ENCODE measurements at regions not wholly inside any gene's neighbourhood (a gene's known extent, or its start where the extent isn't known, plus 50 kb on each side); places are given as distances from the start of the nearest gene placed in this dataset.

GRCh38 chrX:9317176-9317575 lies 147.7 kb upstream of the TBL1X start:
- CTCF ChIA-PET = no interaction called here
- H3K27ac Mint-ChIP-seq = no peak overlapping the region
- H3K36me3 Mint-ChIP-seq (ENCODE audit: low read depth) = no peaks in the 10 kb centered on the region
- no peaks in the 10 kb centered on the region for H3K27me3 Mint-ChIP-seq (ENCODE audit: low read depth)
- no peak overlapping the region for H3K4me3 Mint-ChIP-seq
- no peaks in the 10 kb centered on the region for H3K9me3 Mint-ChIP-seq
- DNase-seq = no peak
- peaks cover 14% of the 10 kb centered on the region for H3K4me1 Mint-ChIP-seq (ENCODE audit: low read depth)
- intact Hi-C loops (cut with micrococcal nuclease) = no loop called here

GRCh38 chrX:9318213-9318612 lies 146.6 kb upstream of the TBL1X start:
- CTCF ChIA-PET = no interaction called here
- Mint-ChIP-seq H3K9me3 (no peaks in the 10 kb centered on the region), H3K36me3 (ENCODE audit: low read depth) (no peaks in the 10 kb centered on the region), H3K4me1 (ENCODE audit: low read depth) (peaks cover 13% of the 10 kb centered on the region), H3K27ac (no peak overlapping the region), H3K27me3 (ENCODE audit: low read depth) (no peaks in the 10 kb centered on the region), H3K4me3 (no peak overlapping the region)
- intact Hi-C loops (cut with micrococcal nuclease) = no loop called here
- peak; percentile 14 for DNase-seq

GRCh38 chrX:9318766-9319165 lies 146.1 kb upstream of the TBL1X start:
- Mint-ChIP-seq H3K9me3 (no peaks in the 10 kb centered on the region), H3K4me1 (ENCODE audit: low read depth) (peaks cover 8% of the 10 kb centered on the region), H3K27me3 (ENCODE audit: low read depth) (no peaks in the 10 kb centered on the region), H3K4me3 (no peak overlapping the region), H3K27ac (no peak overlapping the region), H3K36me3 (ENCODE audit: low read depth) (no peaks in the 10 kb centered on the region)
- intact Hi-C loops (cut with micrococcal nuclease) = no loop called here
- DNase-seq = no peak
- CTCF ChIA-PET = no interaction called here

GRCh38 chrX:9320940-9321339 lies 143.9 kb upstream of the TBL1X start:
- DNase-seq = no peak
- CTCF ChIA-PET = no interaction called here
- intact Hi-C loops (cut with micrococcal nuclease) = no loop called here
- Mint-ChIP-seq H3K4me1 (ENCODE audit: low read depth) (peaks cover 8% of the 10 kb centered on the region), H3K27me3 (ENCODE audit: low read depth) (no peaks in the 10 kb centered on the region), H3K9me3 (no peaks in the 10 kb centered on the region), H3K36me3 (ENCODE audit: low read depth) (no peaks in the 10 kb centered on the region), H3K27ac (no peak overlapping the region), H3K4me3 (no peak overlapping the region)

GRCh38 chrX:9324676-9325075 lies 140.2 kb upstream of the TBL1X start:
- CTCF ChIA-PET = no interaction called here
- no peaks in the 10 kb centered on the region for H3K4me1 Mint-ChIP-seq (ENCODE audit: low read depth)
- H3K36me3 Mint-ChIP-seq (ENCODE audit: low read depth) = no peaks in the 10 kb centered on the region
- no peaks in the 10 kb centered on the region for H3K9me3 Mint-ChIP-seq
- DNase-seq = no peak
- intact Hi-C loops (cut with micrococcal nuclease) = no loop called here
- no peak overlapping the region for H3K4me3 Mint-ChIP-seq
- no peaks in the 10 kb centered on the region for H3K27me3 Mint-ChIP-seq (ENCODE audit: low read depth)
- no peak overlapping the region for H3K27ac Mint-ChIP-seq

GRCh38 chrX:9326369-9326768 lies 138.5 kb upstream of the TBL1X start:
- Mint-ChIP-seq H3K4me3 (no peak overlapping the region), H3K27me3 (ENCODE audit: low read depth) (no peaks in the 10 kb centered on the region), H3K9me3 (no peaks in the 10 kb centered on the region), H3K36me3 (ENCODE audit: low read depth) (no peaks in the 10 kb centered on the region), H3K27ac (no peak overlapping the region), H3K4me1 (ENCODE audit: low read depth) (no peaks in the 10 kb centered on the region)
- intact Hi-C loops (cut with micrococcal nuclease) = no loop called here
- DNase-seq = no peak
- CTCF ChIA-PET = interaction anchor here (1.2 kb wide), 1 partner anchor 13 kb away, joined by 3 read pairs; no protein-coding TSS in a partner anchor

- H3K27ac Mint-ChIP-seq = no peak overlapping the region
- H3K27me3 Mint-ChIP-seq (ENCODE audit: low read depth) = no peaks in the 10 kb centered on the region
- intact Hi-C loops (cut with micrococcal nuclease) = no loop called here
- no peaks in the 10 kb centered on the region for H3K4me1 Mint-ChIP-seq (ENCODE audit: low read depth)
- DNase-seq = no peak
- no peaks in the 10 kb centered on the region for H3K36me3 Mint-ChIP-seq (ENCODE audit: low read depth)
- no peak overlapping the region for H3K4me3 Mint-ChIP-seq
- no peaks in the 10 kb centered on the region for H3K9me3 Mint-ChIP-seq
- CTCF ChIA-PET = interaction anchor here (0.6 kb wide), 1 partner anchor 161 kb away, joined by 4 read pairs; no protein-coding TSS in a partner anchor
Measured at GRCh38 chrX:9327086-9327746, 137.6 kb upstream of the TBL1X start.

- intact Hi-C loops (cut with micrococcal nuclease) = no loop called here
- H3K27me3 Mint-ChIP-seq (ENCODE audit: low read depth) = no peaks in the 10 kb centered on the region
- no peak overlapping the region for H3K4me3 Mint-ChIP-seq
- H3K4me1 Mint-ChIP-seq (ENCODE audit: low read depth) = no peaks in the 10 kb centered on the region
- no peak overlapping the region for H3K27ac Mint-ChIP-seq
- CTCF ChIA-PET = interaction anchor here (0.6 kb wide), 1 partner anchor 162 kb away, joined by 4 read pairs; no protein-coding TSS in a partner anchor
- no peaks in the 10 kb centered on the region for H3K9me3 Mint-ChIP-seq
- no peak for DNase-seq
- no peaks in the 10 kb centered on the region for H3K36me3 Mint-ChIP-seq (ENCODE audit: low read depth)
Measured at GRCh38 chrX:9327747-9328145, 137.1 kb upstream of the TBL1X start.

- no peaks in the 10 kb centered on the region for H3K9me3 Mint-ChIP-seq
- H3K27ac Mint-ChIP-seq = no peak overlapping the region
- H3K4me3 Mint-ChIP-seq = no peak overlapping the region
- intact Hi-C loops (cut with micrococcal nuclease) = no loop called here
- CTCF ChIA-PET = no interaction called here
- H3K4me1 Mint-ChIP-seq (ENCODE audit: low read depth) = no peaks in the 10 kb centered on the region
- no peaks in the 10 kb centered on the region for H3K27me3 Mint-ChIP-seq (ENCODE audit: low read depth)
- no peak for DNase-seq
- H3K36me3 Mint-ChIP-seq (ENCODE audit: low read depth) = no peaks in the 10 kb centered on the region
Measured at GRCh38 chrX:9329056-9329455, 135.8 kb upstream of the TBL1X start.

- H3K4me1 Mint-ChIP-seq (ENCODE audit: low read depth) = no peaks in the 10 kb centered on the region
- CTCF ChIA-PET = no interaction called here
- no peaks in the 10 kb centered on the region for H3K27me3 Mint-ChIP-seq (ENCODE audit: low read depth)
- H3K9me3 Mint-ChIP-seq = no peaks in the 10 kb centered on the region
- H3K36me3 Mint-ChIP-seq (ENCODE audit: low read depth) = no peaks in the 10 kb centered on the region
- intact Hi-C loops (cut with micrococcal nuclease) = no loop called here
- no peak overlapping the region for H3K4me3 Mint-ChIP-seq
- no peak overlapping the region for H3K27ac Mint-ChIP-seq
- DNase-seq = no peak
Measured at GRCh38 chrX:9330249-9330982, 134.4 kb upstream of the TBL1X start.

GRCh38 chrX:9333873-9334560 lies 130.8 kb upstream of the TBL1X start:
- intact Hi-C loops (cut with micrococcal nuclease) = no loop called here
- no peaks in the 10 kb centered on the region for H3K9me3 Mint-ChIP-seq
- no peaks in the 10 kb centered on the region for H3K36me3 Mint-ChIP-seq (ENCODE audit: low read depth)
- no peak overlapping the region for H3K27ac Mint-ChIP-seq
- H3K27me3 Mint-ChIP-seq (ENCODE audit: low read depth) = no peaks in the 10 kb centered on the region
- CTCF ChIA-PET = interaction anchor here (0.7 kb wide), 1 partner anchor 292 kb away, joined by 3 read pairs; no protein-coding TSS in a partner anchor
- H3K4me1 Mint-ChIP-seq (ENCODE audit: low read depth) = peaks cover 8% of the 10 kb centered on the region
- no peak overlapping the region for H3K4me3 Mint-ChIP-seq
- DNase-seq = no peak

- Mint-ChIP-seq H3K27me3 (ENCODE audit: low read depth) (no peaks in the 10 kb centered on the region), H3K9me3 (no peaks in the 10 kb centered on the region), H3K36me3 (ENCODE audit: low read depth) (no peaks in the 10 kb centered on the region), H3K4me1 (ENCODE audit: low read depth) (peaks cover 15% of the 10 kb centered on the region), H3K4me3 (no peak overlapping the region), H3K27ac (no peak overlapping the region)
- intact Hi-C loops (cut with micrococcal nuclease) = no loop called here
- no peak for DNase-seq
- CTCF ChIA-PET = no interaction called here
Measured at GRCh38 chrX:9335251-9335650, 129.6 kb upstream of the TBL1X start.

GRCh38 chrX:9336456-9336855 lies 128.4 kb upstream of the TBL1X start:
- H3K27me3 Mint-ChIP-seq (ENCODE audit: low read depth) = no peaks in the 10 kb centered on the region
- no peak for DNase-seq
- intact Hi-C loops (cut with micrococcal nuclease) = no loop called here
- H3K4me1 Mint-ChIP-seq (ENCODE audit: low read depth) = peaks cover 26% of the 10 kb centered on the region
- no peaks in the 10 kb centered on the region for H3K36me3 Mint-ChIP-seq (ENCODE audit: low read depth)
- no peaks in the 10 kb centered on the region for H3K9me3 Mint-ChIP-seq
- no peak overlapping the region for H3K4me3 Mint-ChIP-seq
- no peak overlapping the region for H3K27ac Mint-ChIP-seq
- CTCF ChIA-PET = no interaction called here

Measured in activated naive CD4-positive, alpha-beta T cell treated with anti-CD3 and anti-CD28 coated beads for 36 hours (primary cell).